CD4-positive, alpha-beta T cell treated with Interleukin-21 for 1 hour (primary cell): ENCODE measurements at regions not wholly inside any gene's neighbourhood (a gene's known extent, or its start where the extent isn't known, plus 50 kb on each side); places are given as distances from the start of the nearest gene placed in this dataset.
"Not testable (repeated sequence)": the region's sequence is repeated elsewhere in the genome, so short reads cannot be mapped to it uniquely, and the experiment has no call there.

Experiments
- DNase-seq: peaks from one replicate; pipeline ENCODE4 v3.0.0-alpha.2; 2020

- no peak for DNase-seq
These were observed 229.8 kb upstream of the PODXL start for GRCh38 chr7:131786204-131786603.

DNA sequence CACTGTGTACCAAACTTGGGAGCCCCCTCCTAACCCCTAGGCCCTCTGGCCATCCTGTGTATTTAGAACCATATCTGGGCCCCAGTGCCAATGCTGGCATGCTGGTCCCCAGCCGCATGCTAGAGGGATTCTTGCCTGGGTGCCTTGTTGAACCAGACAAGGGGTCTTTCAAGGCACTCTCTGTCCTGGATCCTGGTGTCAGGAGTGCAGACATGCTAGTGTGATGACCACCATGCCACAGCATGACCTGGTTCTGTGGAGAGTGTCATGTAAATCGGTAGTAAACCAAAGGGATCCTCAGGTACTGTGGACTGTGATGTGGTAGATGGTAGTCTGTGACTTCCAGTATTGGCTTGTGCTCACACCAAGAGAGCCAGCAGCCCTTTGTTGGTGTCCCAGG lies 222.2 kb upstream of the PODXL start:
- no peak for DNase-seq

- no peak for DNase-seq
These were observed 218.2 kb upstream of the PODXL start for GRCh38 chr7:131774419-131775220.

GRCh38 chr7:131773413-131773812 lies 217.0 kb upstream of the PODXL start:
- no peak for DNase-seq

DNA sequence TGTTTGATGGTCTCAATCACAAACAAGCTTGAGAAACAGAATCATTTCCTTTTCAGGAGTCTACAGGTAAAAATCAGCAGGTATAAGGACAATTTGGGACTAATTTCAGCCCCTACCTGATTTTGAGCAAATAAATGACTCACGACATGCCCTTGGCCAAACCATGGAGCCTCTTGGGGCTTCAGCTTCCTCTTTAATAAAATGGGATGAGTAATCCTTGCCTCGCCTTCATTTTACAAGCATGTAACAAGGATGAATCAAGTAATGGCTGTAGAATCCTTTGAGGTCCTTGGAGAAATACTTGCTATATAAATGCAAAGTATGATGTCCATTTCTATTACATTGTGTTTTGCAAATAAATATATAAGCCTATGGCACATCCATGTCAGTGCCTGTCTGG lies 212.8 kb upstream of the PODXL start:
- no peak for DNase-seq

- no peak for DNase-seq
These were observed 211.2 kb upstream of the PODXL start for GRCh38 chr7:131767591-131767990.

DNA sequence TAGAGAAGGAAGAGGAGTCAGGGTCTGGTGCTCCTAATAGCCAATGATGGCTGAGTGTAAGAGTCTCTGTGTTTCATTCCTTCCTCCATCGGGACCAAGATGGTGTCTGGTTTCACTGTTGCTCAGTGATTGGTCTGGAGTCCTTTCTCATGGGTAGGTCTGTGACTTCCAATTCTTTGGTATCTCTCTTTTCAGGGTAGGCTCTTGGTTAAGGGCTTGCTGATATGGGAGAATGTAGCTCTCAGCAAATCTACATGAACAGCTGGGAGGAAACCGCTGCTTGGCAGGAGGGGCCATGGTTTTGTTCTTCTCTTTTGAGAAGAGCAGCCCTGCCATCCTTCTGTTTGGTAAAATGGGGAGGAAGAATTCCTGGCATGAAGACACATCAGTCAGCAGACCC lies 209.1 kb upstream of the PODXL start:
- no peak for DNase-seq

GRCh38 chr7:131764143-131764775 lies 207.8 kb upstream of the PODXL start:
- no peak for DNase-seq

DNA sequence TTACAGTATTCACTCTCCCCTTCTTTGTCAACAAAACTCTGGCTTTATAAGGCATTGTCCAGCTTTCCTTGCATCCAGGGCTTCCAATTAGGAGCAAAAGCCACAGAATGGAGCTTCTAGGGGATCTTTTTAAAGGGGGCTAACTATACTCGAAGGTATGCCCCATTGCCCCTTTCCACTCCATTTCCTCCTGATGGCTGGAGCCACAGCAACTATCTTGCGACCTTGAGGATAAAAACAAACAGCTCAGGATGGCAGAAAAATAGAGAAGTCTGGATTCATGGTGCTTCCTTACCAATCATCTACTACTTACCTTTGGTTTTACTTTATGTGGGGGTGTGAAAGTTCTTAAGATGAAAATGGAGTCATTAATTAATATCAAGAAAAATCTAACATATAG lies 206.3 kb upstream of the PODXL start:
- no peak for DNase-seq

- not testable (repeated sequence) for DNase-seq
These were observed 199.4 kb upstream of the PODXL start for GRCh38 chr7:131755801-131756200.

DNA sequence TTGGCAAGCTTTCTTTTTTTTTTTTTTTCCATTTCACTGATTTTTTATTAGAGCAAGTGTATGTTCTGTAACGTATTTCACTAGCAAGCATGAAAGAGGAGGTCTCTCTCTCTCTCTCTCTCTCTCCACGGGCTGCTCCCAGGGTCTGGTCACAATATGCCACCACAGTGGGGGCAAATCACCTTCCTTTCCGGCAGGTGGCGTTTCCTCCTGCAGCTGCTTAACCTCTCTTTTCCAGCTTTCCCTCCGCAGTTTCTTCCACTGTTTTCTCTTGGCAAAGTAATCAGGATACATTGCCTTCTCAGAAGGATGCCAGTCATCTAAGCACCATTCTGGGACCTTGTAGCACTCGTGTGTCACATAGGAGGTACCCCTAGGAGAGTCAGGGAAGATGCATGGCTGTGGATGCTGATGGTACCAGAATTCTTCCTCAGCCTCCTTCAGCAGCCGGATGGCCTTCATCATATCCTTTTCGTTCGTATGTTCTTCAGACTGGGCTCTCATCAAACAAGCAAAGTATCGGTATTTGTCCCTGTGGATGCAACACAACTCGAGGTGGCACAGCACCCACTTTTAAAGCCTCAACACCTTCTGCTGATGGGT lies 197.3 kb upstream of the PODXL start:
- no peak for DNase-seq

DNA sequence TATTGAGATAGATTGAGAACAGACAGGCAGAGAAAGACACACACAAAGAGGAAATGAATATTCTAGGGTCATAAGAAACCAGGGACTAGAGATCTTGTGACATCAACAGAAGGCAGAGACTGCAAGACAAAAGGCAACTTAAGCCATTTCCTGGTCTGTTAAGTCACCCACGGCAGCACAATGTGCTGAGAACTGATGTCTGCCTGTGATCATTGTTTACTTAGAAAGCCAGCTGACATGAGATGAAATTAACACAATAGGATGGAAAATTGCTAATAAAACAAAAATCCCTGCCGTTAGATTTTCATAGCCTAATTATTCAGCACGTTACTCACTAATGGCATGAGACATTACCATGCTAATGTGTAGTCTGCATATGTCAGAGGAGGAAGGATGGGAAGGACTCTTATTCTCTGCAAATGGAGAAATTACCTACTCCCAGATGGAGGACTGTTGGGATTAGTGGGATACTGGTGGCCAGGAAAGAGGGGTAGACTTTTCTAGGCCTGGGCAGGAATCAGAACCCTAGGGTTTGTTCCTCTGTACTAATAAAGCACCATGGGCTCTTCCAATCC lies 191.3 kb upstream of the PODXL start:
- no peak for DNase-seq

DNA sequence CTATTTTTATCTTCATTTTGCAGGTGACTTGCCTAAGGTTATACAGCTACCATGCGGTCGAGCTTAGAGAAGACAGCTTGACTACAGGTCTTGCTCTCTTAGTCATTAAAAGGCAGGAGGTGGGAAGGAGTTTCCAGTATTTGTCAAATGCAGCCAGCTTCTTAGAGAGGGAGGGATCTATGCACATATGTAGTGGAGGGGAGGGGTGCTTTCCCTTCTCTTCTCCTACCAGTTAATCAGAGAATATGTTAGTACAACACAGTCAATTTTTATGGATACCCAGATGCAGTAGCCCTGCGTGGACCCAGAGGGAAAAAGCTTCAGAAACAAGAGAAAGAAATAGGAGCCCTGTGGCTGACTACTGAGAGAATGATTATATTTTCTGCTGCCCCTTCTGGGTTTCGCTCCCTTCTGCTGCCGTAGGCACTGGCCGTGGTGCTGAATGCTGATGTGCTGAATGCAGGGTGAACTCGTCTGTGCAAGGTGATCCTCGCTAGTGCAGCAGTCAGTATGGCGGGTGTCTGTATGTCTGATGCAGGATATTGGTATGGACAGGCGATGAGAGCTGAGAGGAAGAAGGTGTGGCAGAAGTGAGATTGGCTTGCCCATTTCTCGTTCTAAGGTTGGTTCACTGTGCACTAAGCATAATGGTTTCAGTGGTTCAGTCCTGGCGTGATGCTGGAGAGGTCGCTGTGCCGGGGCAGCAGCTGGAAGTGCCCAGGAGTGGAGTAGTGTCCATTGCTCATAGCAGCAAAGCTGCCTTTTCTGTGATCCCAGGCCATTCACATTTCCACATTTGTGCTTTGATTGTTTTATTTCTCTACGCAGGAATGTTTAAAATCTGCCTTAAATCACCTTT lies 189.2 kb upstream of the PODXL start:
- no peak for DNase-seq

- no peak for DNase-seq
These were observed 185.0 kb upstream of the PODXL start for GRCh38 chr7:131741446-131741845.

DNA sequence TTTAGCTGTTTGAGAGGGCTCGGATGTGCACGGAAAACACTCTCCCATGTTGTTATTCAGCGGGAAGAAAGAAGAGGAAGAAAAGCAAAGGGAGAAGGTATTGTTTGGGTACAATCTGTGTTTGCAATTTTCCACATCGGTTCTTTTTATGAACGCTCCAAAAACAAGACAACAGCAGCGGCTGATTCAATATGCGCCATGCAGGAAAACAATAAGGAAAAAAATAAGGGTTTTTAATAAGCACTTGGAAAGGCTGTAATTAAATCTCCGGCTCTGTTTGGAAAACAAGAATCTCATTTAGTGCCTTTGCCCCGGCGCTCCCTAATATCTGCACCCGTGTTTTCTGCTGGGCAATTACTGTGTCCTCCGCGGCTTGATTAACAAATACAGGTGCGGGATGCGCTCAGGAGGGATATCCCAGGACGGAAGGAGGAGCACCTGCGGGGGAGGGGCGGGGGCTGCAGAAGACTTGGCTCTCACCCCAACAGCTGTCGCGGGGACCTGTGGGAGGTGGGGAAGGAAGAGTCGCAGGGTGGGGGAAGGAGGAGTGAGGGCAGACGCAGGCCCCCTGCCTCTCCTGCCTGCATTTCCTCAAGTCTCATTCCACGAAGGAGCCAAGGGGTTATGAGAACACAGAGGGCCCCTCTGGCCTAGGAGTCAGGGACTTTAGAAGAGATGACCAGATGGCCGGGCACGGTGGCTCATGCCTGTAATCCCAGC lies 181.5 kb upstream of the PODXL start:
- DNase-seq = no peak

- DNase-seq = no peak
These were observed 178.7 kb upstream of the PODXL start for GRCh38 chr7:131735101-131735500.

- DNase-seq = no peak
These were observed 177.2 kb upstream of the PODXL start for GRCh38 chr7:131733604-131734003.

DNA sequence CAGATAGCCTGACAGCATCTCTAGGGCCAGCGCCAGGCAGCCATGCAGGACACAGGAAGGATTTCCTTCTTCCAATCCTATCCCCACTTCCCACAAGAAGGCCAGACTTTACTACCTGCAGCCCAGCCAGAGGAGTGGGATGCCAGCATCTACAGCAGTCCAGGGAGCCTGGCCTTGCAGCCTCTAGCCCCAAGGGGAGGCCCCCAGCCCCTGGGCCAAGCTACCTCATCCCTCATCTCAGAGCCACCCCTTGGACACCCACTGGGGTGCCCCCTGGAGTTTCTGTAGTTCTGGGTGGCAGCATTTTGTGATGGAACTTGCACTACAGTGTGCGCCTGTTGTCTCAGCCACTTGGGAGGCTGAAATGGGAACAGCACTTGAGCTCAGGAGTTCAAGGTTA lies 170.8 kb upstream of the PODXL start:
- DNase-seq = no peak

DNA sequence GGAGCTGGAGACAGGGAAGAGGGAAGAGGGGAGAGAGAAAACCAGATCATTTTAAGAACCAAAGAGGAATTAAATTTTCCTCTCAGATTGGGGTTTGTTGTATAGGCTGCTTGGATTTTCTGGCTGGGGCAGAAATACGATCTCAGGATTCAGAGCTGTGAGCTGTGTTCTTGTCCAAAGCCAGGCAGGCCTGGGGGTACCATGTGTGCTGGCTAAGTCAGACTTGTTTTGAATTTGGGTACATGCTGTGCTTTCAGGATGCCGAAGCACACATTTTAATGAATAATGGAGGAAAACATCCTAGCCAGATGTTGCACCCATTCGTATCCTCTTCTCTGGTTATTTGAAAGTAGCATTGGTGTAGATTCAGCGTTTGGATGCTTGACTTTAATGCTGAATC lies 170.3 kb upstream of the PODXL start:
- DNase-seq = no peak

- no peak for DNase-seq
These were observed 169.6 kb upstream of the PODXL start for GRCh38 chr7:131726031-131726430.

- DNase-seq = no peak
These were observed 168.4 kb upstream of the PODXL start for GRCh38 chr7:131724776-131725345.

- no peak for DNase-seq
These were observed 167.5 kb upstream of the PODXL start for GRCh38 chr7:131723926-131724325.
